Eye (tissue), 1 donor: ENCODE measurements at regions not wholly inside any gene's neighbourhood (a gene's known extent, or its start where the extent isn't known, plus 50 kb on each side); places are given as distances from the start of the nearest gene placed in this dataset.

Experiments used
- DNase-seq: peaks from one replicate; pipeline ENCODE4 v3.0.0-alpha.2; 2015

DNA sequence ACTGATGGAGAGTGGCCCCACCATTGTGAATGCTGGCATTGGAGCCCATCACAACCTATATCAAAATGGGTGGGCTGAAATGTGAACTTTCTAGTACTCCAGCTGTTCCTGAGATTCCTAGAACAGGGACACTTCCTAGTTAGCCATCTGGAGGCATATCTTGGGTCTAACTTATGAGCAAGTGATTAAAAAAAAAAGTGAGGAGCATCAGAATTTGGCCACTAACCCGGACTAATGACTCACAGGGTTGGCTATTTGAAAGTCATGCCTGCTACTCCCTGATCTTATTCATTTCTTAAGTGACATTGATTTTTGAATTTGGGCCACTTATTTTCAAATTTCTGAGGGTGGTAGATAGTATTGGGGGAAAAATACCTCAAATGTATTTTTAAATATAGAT is 216.6 kb downstream of the HRH4 start:
- no peak for DNase-seq

DNA sequence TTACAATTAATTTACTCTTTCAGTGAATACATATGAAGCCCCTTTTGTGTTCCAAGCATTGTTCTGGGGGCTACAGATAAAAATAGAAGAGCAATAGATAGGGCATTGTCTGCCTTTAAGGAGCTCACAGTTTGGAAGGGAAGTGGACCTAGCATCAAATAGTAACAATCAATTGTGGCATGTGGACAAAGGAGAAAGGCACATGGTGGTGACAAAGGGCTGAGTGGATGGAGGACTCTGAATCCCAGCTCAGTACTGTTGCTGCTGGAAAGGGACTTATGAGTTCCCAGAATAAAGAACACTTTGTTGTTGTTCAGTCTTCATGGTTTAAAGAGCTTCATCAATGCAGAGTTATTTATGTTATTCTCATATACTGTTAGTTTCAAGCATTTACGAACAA is 217.7 kb downstream of the HRH4 start:
- DNase-seq, result peak; percentile 64

DNA sequence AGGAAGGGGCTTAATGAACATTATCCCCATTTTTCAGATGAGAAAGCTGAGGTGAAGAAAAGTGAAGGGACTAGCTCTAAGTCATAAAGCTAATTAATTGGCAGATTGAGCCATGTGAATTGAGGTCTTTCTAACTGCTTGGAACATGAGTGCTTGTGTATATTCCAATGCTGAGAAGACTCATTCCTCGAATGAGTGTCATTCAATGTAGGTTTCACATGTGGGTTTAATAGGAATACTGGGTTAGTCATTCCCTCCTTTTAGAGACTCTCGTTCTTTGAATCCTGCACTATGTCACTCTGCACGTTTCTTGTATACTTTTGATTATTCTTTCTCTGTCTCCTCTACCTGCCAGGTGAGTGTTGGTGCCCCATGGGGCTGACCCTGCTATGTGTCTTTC is 218.2 kb downstream of the HRH4 start:
- DNase-seq, result peak; percentile 49

DNA sequence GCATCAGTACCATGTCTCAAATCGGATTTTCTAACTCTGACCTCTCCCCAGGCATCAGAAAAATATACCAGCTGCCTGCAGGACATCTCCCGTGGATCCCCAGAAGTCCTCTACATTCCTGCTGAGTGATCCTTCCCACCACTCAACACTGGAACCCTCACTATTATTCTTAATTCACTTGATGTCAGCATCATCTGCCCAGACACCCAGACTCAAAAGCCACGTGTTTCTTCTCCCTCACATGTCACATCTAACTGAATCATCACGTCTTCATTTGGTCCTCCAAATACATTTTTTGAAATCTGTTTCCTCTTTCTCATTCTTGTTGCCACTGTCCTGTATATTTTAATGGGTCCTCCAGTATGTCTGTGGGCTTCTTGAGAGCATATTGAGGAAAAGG is 218.6 kb downstream of the HRH4 start:
- DNase-seq, result peak; percentile 69

DNA sequence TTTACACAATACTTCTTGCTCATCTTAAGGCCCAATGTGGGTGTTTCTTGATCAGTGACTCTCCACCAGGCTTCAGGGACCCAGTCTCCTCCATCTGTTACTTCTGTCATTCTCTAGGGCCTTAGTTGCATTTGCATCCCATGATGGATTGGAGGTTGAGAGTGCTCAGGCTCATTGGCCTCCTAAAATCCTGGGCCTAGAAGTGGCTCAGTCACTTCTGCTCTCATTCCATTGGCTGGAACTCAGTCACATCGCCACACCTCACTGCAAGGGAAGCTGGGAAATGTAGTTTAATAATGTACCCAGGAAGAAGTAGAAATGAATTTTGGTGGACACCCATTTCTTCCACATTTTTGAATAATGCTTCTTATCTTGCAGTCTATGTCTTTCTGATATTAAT is 223.5 kb downstream of the HRH4 start:
- DNase-seq, result no peak

DNA sequence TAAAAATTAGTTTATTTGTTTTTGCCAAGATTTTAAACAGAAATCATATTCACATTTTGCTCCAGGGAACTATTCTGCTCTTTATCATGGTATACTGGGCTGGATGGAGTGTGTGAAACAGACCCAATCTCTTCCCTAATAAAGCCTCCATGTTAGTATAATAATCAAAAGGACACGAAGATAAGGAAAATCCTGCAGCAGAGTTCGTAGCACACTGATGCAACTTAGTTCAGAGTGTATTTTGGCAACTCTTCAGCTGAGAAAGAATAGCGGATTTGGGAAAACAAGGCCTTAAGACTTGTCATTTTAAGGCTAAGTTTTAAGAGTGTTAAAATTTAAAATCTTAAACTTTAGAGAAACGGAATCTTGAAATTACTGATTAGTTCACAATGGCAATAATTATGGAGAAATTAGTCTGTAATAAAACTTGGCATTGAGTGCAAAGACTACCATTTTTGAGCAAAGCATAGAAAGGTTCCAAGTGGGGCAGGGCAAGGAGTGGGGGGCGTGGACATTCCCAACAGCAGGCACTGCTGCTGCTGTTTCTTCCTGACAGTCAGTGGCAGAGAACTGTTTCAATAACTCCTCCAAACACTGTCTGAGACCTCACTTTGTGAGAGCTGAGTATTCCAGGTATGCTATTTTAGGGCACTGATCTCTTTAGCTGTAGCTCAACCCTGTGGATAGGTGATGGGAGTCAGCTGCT is 225.0 kb downstream of the HRH4 start:
- DNase-seq, result no peak

DNA sequence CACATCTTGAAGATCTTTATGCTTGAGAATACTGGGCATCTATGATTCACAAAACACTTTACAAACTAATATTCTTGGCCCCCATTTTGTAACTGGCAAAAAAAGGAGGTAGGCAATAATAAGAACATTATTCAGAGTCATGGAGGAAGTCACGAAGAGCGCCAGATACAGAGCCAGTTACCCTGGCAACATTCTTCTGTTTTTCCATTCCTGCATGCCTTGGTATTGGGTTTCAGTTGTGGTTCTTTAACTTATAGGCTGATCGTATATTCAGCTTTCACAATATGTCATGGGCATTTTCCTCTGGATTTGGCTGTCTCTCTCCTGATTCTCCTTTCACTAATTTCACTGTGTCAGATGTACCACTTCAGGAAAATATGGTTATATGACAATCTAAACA is 234.7 kb downstream of the HRH4 start:
- DNase-seq, result no peak

DNA sequence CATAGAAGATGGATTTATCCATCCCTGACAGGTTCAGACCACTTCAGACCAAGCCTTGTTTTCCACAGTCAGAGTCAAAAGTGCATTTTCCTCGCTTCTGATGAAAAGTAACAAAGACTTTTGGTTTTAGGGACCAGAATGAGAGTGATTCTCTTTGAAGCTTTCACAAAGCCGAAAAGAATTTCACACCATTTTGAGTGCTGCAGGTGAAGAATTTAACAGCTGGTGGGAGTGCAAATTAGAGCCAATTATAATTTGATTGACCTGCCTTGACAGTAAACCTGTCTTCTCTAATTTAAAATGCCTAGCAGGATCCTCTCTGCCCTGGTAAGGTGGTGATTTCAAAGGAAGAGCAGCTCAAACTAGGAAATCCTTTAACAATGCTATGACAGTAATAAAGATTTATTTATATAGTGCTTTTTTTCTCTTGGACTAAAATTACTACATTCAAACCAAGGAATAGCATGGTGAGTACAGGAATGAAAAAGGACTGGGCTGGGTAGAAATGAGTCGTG is 241.6 kb downstream of the HRH4 start:
- peak; percentile 20 for DNase-seq

DNA sequence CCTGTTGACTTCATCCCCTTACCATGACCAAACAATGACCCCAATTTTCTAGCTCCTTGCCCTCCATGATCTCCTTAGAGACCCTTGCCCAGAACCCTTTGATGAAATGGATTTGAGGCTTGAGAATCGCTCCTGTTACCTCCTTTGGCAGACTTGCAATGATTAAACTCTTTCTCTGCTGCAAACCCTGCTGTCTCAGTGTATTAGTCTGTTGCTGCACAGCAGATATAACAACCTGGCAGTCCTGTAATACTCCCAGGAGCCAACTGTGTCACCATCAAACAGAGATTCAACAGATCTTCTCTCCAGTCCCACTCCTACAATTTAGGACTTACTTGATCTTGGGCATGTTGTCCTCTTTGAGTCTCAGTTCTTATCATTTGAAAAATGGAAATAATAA is 242.9 kb downstream of the HRH4 start:
- no peak for DNase-seq

DNA sequence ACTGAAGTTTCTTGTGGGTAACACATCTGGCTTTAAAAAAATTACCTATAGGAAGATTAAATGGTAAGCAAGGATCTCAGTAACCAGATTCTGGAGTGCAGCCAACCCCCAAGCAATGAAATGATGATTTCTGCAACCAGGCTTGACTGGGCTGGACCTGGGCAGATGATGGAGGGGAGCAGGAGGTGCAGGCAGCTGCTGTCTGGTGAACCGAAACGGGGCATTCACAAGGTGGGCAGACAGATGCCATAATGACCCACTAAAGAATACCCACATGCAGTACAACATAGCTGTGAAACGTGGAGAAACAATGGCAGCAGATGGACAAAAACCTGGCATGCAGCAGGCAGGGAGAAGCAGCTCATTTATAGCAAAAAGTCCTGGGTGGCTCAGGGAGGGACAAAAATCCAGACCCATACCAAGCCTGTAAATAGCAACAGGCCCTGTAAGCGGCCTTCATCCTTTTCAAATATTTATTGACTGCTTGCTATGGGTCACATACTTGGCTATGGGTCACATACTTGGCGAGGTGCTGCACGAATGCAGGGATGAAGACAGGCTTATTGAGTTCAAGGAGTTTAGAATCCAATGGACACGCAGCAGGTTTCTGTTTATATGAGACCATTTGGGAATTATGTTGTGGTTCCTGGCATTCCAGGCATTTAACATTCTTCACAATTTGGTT is 244.7 kb downstream of the HRH4 start:
- DNase-seq, result peak; percentile 63

DNA sequence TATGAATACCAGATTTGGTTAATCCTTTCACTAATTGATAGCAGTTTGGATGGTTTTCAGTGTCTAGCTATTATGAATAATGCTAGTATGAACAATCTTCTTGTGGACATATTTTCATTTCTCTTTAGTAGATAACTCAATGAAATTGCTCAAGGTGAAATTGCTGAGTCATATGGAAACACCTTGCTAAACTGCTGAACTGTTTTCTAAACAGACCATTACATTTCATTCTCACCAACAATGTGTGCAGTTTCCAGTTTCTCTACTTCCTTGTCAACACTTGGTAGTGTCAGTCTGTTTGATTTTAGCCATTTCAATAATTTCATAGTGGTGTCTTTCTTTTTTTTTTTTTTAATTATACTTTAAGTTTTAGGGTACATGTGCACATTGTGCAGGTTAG is 250.0 kb downstream of the HRH4 start:
- no peak for DNase-seq

DNA sequence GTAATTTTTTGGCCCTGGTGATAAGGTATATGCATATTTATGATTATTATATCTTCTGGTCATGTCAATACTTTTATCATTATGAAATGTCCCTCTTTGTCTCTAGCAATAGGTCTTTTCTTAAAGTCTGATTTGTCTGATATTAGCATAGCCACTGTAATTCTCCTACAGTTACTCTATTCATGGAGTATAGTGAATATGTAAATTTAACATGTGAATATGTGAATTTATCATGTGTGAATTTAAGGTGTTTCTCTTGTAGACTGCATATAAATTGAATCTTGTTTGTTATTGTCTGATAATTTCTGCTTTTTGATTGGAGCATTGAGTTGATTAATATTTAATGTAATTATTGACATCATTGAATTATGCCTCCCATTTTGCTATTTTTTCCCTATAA is 259.4 kb downstream of the HRH4 start:
- DNase-seq, result no peak

DNA sequence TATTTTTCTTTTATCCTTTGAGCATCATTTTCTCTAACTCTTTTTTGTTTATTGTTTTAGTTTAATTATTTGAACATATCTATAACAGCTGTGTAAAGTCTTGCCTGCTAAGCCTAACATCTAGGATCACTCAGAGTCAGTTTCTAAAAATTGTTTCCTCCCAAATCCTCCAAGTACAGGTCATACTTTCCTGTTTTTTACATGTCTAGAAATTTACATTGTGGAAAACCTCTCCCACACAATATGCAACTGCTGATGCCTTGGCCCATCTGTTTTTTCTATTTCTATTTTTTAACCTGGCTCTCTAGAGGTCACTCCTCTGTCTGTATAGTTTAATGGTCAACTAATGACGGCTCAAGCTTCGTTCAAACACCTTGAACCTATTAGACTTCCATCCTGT is 261.0 kb downstream of the HRH4 start:
- no peak for DNase-seq

DNA sequence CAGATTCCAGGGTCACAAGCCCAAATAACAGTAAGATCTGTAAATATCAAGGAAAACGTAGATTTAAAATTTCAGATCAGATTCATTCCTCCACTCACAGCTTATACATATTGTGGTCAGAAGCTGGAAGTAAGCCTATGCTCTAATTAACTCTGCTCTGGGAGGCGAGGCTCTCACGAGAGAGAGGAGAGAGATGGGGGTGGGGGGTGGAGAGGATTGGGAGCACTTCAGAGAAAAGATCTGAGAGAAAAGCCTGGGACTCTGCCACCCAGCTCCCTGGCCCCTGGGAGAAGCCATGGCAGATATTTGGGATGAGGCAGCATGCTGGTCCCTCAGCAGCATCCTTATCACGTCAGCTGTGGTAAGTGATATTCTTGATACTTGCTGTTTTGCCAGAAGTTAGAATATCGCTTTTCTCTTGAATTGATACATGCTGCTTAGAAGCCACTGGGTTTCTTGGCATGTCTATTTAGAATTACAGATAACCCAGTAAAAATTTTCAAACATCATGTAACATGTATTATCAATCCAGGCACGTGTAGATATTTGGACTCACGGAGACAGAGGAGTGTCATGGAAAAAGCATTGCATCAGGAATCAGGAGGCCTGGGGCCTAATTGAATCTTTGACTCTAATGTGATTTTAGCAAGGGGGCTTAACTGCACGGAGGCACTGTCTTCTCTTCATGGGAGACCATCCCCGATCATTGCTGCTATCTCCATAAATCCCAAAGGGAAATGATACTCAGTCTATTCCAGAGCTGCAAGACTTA is 265.4 kb downstream of the HRH4 start:
- DNase-seq, result peak; percentile 68

DNA sequence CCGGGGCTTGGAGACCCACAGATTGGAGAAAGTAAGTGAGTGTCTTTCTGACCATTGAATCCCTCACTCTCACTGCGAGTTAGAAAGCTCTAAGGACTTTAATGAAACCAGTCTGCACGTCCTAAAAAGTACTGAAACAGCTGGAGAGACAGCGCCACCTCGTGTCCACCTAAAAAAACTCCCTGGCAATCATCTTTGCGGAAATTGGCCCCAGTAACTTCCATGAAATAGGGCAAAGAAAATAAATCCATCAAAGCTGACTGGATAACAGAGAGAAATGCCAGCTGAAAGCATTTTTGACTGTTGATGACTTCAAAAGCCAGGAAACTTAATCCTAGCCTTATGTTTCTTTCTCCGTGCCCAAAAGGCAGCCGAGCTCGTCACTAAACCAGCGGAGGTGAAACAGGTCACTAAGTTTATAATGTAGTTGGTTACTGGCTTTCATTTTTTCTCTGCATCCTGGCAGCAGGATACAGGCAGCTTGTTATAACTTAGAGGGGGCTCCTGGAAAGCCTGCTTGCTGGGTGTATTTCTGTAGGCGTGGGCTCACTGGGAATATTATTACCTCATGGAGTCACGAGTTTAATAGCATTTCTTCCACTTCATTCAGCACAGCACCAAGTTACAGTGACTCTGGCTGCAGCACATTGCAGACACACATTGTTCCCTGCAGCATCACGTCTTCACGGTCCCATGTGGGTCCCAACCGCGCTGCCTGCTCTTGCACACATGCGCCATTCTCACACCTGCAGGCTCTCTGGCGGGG is 266.5 kb downstream of the HRH4 start:
- peak; percentile 96 for DNase-seq

DNA sequence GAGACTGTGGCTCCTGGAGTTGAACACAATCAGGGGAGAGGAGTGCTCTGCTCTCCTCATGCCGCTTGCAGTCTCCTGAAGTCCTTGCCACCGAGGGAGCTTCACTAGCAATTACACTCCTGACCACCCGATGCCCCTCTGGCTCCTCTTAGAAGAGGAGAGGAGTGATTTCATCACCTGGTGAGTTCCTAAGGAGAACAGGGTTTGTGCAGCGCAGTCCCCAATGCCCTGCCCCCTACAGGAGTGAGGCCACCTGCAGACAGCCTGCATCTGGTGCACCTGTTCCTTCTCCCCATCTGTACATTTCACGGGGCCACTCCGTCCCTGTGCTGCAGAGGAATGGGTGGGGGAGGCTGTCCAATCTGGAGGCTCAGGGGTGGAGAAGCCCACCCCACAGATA is 267.2 kb downstream of the HRH4 start:
- DNase-seq, result no peak

DNA sequence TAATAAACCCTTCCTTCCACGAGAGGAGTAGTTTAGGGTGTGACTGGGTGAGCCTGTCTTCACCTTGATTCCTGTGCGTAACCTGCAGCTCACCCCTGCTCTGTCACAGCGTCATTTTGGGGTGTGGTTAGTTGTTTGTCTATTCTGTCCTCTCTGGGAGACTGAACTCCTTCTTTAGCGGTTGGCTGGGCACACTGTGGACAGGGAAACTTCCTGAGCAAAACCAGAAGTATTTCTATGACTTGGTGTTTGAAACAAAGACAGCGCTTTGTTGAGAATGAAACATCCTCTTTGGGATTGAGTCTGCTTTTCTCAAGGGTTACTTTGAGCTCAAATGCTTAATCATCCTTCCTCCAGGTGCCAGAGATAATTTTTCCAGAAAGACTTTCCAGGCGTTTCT is 270.7 kb downstream of the HRH4 start:
- DNase-seq, result no peak

DNA sequence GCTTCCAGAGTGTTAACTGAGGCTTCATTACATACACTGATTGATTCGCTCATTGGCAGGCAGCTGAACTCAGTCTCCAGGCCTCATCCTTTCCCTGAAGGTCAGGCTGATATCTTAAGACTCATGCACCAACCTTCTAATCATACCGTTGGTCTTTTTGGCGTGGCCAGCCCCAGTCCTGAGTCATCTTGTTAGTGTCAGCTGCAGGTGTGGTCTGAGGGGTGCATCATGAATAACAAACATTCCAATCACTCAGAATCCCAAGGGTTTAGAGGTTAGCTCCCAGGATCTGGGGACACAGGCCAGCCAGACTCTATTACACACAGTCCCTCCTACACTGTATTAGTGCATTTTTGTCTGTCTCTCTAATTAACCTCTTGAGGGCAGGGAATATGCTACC is 271.5 kb downstream of the HRH4 start:
- no peak for DNase-seq

DNA sequence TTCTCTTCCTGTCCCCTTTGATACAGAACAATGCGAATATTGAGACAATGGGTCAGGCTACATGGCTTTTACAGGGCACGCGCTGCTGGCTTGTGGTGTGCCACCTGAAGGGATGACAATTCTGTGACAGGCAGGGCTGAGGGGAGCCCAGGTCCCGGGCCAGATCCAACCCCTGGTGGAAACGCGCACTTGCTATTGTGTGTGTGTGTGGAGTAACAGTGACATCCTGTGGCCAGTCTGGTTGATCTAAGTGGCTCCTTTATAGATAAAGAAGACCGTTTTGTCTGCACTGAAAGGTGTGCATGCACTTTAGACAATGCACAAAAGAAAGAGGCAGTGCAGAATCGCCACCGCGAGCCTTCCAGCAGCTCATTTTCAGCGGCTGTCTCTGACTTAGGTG is 273.6 kb downstream of the HRH4 start:
- peak; percentile 81 for DNase-seq

DNA sequence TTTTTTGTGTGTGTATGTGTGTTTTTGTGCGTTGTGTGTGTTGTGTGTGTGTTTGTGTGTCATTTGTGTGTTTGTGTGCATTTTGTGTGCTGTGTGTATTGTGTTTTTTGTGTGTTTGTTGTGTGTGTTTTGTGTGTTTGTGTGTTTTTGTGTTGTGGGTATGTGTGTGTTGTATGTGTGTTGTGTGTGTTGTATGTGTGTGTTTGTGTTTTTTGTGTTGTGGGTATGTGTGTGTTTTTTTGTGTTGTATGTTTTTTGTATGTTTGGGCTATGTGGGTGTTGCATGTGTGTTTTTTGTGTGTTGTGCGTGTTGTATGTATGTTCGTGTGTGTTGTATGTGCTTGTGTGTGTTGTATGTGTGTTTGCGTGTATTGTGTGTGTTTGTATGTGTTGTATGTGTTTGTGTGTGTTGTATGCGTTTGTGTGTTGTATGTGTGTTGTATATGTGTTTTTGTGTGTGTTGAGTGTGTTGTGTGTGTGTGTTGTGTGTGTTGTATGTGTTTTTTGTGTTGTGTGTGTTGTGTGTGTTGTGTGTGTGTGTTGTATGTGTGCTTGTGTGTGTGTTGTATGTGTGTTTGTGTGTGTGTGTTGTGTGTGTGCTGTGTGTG is 275.3 kb downstream of the HRH4 start:
- DNase-seq, result peak; percentile 55

DNA sequence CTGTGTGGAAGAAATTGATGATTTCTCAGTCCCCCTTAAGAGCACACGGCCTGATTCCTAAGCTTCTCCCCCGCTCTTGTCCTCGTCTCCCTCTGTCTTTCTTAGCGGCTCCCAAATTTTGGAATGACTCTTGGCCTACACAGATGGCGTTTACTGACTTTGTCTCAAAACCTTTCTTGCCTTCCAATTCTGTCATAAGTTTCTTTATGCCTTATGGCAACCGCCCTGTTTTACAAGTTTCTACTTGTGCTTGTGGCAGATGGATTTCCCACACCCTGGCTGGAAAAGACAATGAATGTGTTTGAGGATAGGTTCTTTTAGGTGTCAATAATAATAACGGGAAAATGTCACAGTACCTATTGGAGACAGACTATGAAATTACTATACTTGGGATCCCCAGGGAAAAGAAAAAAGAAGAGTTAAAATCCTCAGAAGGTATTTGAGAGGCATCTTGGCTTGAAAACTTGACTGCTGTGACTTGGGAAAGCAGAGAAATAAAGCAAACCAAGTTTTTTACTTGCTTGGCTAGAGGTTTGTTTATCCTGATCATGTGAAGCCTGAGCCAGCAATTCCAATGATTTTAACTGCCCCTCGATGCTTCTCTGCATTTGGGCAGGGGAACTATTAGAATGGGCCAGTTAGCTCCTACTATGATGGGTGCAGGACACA is 276.4 kb downstream of the HRH4 start:
- no peak for DNase-seq

DNA sequence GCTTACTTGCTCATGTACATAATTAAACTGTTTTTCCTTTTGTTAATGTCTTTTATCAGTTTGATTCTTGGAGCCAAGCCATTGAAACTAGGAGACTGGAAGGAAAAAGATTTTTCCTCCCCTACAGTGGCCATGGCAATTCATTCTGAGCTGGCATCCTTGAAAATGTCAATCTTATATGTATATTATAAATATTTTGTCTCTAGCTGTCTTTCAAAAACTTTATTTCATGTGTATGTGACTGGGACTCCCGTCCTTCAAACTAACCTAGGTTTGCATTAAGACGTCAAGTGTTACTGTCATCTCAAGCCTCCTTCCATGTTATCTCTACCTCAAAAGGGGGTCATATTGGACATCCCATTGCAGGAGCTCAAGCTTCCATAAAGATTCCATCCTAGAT is 280.4 kb downstream of the HRH4 start:
- DNase-seq, result no peak
